Osteoblast (primary cell): ENCODE measurements at regions not wholly inside any gene's neighbourhood (a gene's known extent, or its start where the extent isn't known, plus 50 kb on each side); places are given as distances from the start of the nearest gene placed in this dataset.
A peak's percentile ranks its signal among the peaks of the same experiment; 100 is the strongest.
"Not testable (repeated sequence)": the region's sequence is repeated elsewhere in the genome, so short reads cannot be mapped to it uniquely, and the experiment has no call there.

Experiments used
- DNase-seq: peaks from one replicate; pipeline ENCODE4 v3.0.0; 2011; ENCODE audit warnings: low spot score, mixed read lengths; ENCODE audit not compliant: insufficient read length; ENCODE audit errors: missing footprints
- H2AFZ ChIP-seq: 2 replicates; pipeline ENCODE4 v1.6.0; 2011; ENCODE audit warnings: mild to moderate bottlenecking, low read length
- H3K27ac ChIP-seq: 2 replicates; pipeline ENCODE4 v1.5.1; 2011; ENCODE audit warnings: mild to moderate bottlenecking, low read depth, low read length, moderate library complexity
- H3K27me3 ChIP-seq: 2 replicates; pipeline ENCODE4 v1.6.0; 2012; ENCODE audit warnings: mild to moderate bottlenecking, control low read depth, inconsistent platforms, low read length, moderate library complexity; ENCODE audit not compliant: insufficient read depth
- H3K36me3 ChIP-seq: 2 replicates; pipeline ENCODE4 v1.5.1; 2011; ENCODE audit warnings: mild to moderate bottlenecking, low read length, control low read depth, moderate library complexity; ENCODE audit not compliant: insufficient read depth
- H3K4me1 ChIP-seq: 2 replicates; pipeline ENCODE4 v1.5.1; 2011; ENCODE audit warnings: mild to moderate bottlenecking, low read length, control low read depth, moderate library complexity; ENCODE audit not compliant: insufficient read depth
- H3K4me2 ChIP-seq: 2 replicates; pipeline ENCODE4 v1.6.0; 2011; ENCODE audit warnings: mild to moderate bottlenecking, low read length; ENCODE audit not compliant: insufficient read depth
- H3K4me3 ChIP-seq: fragments of 200-600 bp; sonication (generic); 3 replicates; pipeline ENCODE4 v1.5.1; 2012; ENCODE audit warnings: mild to moderate bottlenecking, low read length, inconsistent platforms; ENCODE audit not compliant: insufficient read depth
- H3K79me2 ChIP-seq: 2 replicates; pipeline ENCODE4 v1.6.0; 2012; ENCODE audit warnings: mild to moderate bottlenecking, low read length, control low read depth, inconsistent platforms; ENCODE audit not compliant: insufficient read depth
- H3K9me3 ChIP-seq: 2 replicates; pipeline ENCODE4 v1.5.1; 2011; ENCODE audit warnings: low read depth, low read length, control low read depth
- H4K20me1 ChIP-seq: 2 replicates; pipeline ENCODE4 v1.6.0; 2012; ENCODE audit warnings: mild to moderate bottlenecking, low read length, control low read depth; ENCODE audit not compliant: insufficient read depth
- TF ChIP-seq, protein P1 (sequence below): IDR thresholded peaks from 2 replicates; pipeline ENCODE4 v1.5.1; 2011; ENCODE audit warnings: mild to moderate bottlenecking, low read depth, low read length, moderate library complexity; ENCODE audit errors: extremely low read depth

DNA sequence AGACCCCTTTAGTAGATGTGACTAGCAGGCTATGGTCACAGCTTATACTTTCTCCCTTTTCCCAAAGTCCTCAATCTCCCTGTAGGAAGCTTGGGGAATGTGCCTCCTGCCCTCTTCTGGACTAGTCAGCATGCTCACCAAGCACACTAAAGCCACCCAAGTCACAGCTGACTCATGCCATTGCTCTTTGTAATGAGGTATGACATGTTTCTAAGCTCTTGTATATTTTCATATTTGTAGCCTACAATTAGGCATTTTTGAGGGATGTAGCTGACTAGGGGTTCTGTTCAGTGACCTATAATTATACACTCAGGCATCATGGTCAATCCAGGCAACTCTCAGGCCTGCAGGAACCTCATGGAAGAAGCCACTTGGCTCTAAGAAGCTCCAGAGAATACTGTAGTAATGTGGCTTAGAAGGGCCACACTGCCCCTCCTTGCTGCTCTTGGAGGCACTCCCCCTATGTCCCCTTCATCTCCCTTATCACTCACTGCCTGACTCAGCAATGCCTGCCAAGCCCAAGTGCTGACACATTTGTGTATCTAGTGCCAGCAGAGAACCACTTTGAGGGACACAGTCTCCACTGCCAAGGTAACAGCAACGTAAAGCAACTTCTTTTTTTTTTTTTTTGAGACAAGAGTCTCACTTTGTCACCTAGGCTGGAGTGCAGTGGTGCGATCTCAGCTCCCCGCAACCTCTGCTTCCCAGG is 86.2 kb downstream of the RPL27A start:
- Histone ChIP-seq H2AFZ (no peak overlapping the region), H4K20me1 (peaks cover 6% of the 10 kb centered on the region), H3K36me3 (no peaks in the 10 kb centered on the region), H3K4me2 (peak overlapping the region; percentile 20), H3K27ac (peak overlapping the region; percentile 93), H3K9me3 (no peaks in the 10 kb centered on the region), H3K79me2 (peaks cover 2% of the 10 kb centered on the region), H3K4me1 (peaks cover 69% of the 10 kb centered on the region), H3K4me3 (no peak overlapping the region), H3K27me3 (no peaks in the 10 kb centered on the region)
- peak; percentile 90 for DNase-seq
- TF ChIP-seq, protein P1, sequence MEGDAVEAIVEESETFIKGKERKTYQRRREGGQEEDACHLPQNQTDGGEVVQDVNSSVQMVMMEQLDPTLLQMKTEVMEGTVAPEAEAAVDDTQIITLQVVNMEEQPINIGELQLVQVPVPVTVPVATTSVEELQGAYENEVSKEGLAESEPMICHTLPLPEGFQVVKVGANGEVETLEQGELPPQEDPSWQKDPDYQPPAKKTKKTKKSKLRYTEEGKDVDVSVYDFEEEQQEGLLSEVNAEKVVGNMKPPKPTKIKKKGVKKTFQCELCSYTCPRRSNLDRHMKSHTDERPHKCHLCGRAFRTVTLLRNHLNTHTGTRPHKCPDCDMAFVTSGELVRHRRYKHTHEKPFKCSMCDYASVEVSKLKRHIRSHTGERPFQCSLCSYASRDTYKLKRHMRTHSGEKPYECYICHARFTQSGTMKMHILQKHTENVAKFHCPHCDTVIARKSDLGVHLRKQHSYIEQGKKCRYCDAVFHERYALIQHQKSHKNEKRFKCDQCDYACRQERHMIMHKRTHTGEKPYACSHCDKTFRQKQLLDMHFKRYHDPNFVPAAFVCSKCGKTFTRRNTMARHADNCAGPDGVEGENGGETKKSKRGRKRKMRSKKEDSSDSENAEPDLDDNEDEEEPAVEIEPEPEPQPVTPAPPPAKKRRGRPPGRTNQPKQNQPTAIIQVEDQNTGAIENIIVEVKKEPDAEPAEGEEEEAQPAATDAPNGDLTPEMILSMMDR = peak; percentile 53

GRCh38 chr11:8772571-8773519 is 90.3 kb downstream of the RPL27A start:
- H2AFZ ChIP-seq = no peak overlapping the region
- peaks cover 42% of the 10 kb centered on the region for H3K4me1 ChIP-seq
- DNase-seq = no peak
- no peaks in the 10 kb centered on the region for H3K79me2 ChIP-seq
- H3K4me2 ChIP-seq = peak overlapping the region; percentile 1
- H3K27ac ChIP-seq = no peak overlapping the region
- no peak overlapping the region for H3K4me3 ChIP-seq
- peaks cover 11% of the 10 kb centered on the region for H4K20me1 ChIP-seq
- TF ChIP-seq, protein P1 = no peak
- H3K27me3 ChIP-seq = no peaks in the 10 kb centered on the region
- H3K9me3 ChIP-seq = no peaks in the 10 kb centered on the region
- H3K36me3 ChIP-seq = no peaks in the 10 kb centered on the region

DNA sequence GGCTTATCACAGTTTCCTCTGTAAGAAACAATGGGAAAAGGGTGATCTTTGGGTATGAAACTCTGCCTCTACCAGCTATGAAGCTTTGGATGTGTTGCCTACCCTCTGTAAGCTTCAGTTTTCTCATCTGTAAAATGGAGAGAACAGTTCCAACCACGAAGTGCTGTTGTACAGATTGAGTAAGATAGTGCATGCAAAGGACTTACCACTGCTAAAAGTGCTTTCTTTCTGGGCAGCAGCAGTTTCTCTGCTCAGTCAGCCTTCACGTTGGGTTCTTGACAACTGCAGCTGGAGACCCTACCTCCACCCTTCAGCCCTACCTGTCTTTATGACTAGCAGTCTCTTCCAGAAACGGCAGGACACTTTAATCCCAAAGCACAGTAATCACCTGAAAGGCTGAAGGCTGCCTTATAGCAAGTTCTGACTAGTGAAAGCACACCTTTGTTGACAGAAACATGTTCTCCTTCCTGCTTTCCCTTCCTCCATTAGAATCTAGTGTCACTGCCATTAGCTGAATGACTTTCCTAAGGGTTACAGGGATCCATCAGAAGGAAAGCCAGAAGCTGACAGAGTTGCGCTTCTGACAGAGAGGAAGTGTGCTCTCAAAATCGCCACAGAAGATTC is 91.4 kb downstream of the RPL27A start:
- Histone ChIP-seq H3K4me1 (peaks cover 36% of the 10 kb centered on the region), H3K27me3 (no peaks in the 10 kb centered on the region), H3K4me2 (no peak overlapping the region), H3K9me3 (no peaks in the 10 kb centered on the region), H3K36me3 (no peaks in the 10 kb centered on the region), H2AFZ (no peak overlapping the region), H3K27ac (no peak overlapping the region), H3K4me3 (no peak overlapping the region), H3K79me2 (no peaks in the 10 kb centered on the region), H4K20me1 (peaks cover 14% of the 10 kb centered on the region)
- DNase-seq = no peak
- TF ChIP-seq, protein P1 = no peak

- H3K4me1 ChIP-seq = peaks cover 31% of the 10 kb centered on the region
- H3K27me3 ChIP-seq, H3K4me3 ChIP-seq, H3K79me2 ChIP-seq, H3K4me2 ChIP-seq, H3K9me3 ChIP-seq, H3K27ac ChIP-seq, DNase-seq, H2AFZ ChIP-seq, H3K36me3 ChIP-seq: not testable (repeated sequence)
- peaks cover 15% of the 10 kb centered on the region for H4K20me1 ChIP-seq
These were observed 92.3 kb downstream of the RPL27A start for GRCh38 chr11:8774916-8775315.
